ENCODE measurements at regions not wholly inside any gene's neighbourhood (a gene's known extent, or its start where the extent isn't known, plus 50 kb on each side); places are given as distances from the start of the nearest gene placed in this dataset.

DNA sequence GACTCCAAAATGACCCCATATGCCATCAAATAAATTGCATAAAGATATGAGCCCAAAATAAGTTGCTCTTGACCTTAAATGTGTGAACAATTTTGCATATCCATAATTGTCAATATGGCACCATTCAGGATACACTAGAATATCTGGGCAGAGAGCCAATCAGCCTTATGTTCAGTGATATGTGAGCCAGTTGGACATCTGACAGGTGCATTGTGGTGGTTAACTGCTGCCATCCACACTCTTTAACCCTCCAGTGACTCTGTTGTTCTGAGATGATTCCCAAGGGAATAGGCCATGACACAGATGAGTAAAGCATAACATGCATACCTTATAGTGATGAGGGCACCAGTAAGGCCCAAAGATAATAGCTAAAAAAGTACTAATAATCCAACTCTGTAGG lies 500.1 kb downstream of the PCDH18 start:
- TF ChIP-seq CTCF (IDR thresholded peaks at IDR 0.05) (no peak), POLR2A (IDR thresholded peaks at IDR 0.05) (no peak)
